Neural crest cell (in vitro differentiated cells): ENCODE measurements at regions not wholly inside any gene's neighbourhood (a gene's known extent, or its start where the extent isn't known, plus 50 kb on each side); places are given as distances from the start of the nearest gene placed in this dataset.

Experiments used
- DNase-seq: peaks from one replicate; pipeline ENCODE4 v3.0.0; 2021; ENCODE audit warnings: low read depth, mixed read lengths, low spot score
- H3K27ac Mint-ChIP-seq: one replicate; pipeline ENCODE4 v1.8.0; 2021; ENCODE audit warnings: mild to moderate bottlenecking, mixed read lengths; ENCODE audit not compliant: unreplicated experiment
- H3K27me3 Mint-ChIP-seq: 2 replicates; pipeline ENCODE4 v1.8.0; 2021; ENCODE audit warnings: low read depth, mild to moderate bottlenecking, mixed read lengths
- H3K36me3 Mint-ChIP-seq: 2 replicates; pipeline ENCODE4 v1.8.0; 2021; ENCODE audit warnings: low read depth, mild to moderate bottlenecking, mixed read lengths
- H3K4me1 Mint-ChIP-seq: 2 replicates; pipeline ENCODE4 v1.8.0; 2021; ENCODE audit warnings: mixed read lengths
- H3K4me3 Mint-ChIP-seq: one replicate; pipeline ENCODE4 v1.8.0; 2021; ENCODE audit warnings: mild to moderate bottlenecking, mixed read lengths
- H3K9me3 Mint-ChIP-seq: 2 replicates; pipeline ENCODE4 v1.8.0; 2021; ENCODE audit warnings: mixed read lengths
- TF ChIP-seq, protein P1 (sequence below): fragments of 200-600 bp; sonication (generic); conservative IDR thresholded peaks from 2 replicates; pipeline ENCODE4 v1.5.0; 2021; ENCODE audit warnings: antibody characterized with exemption, mild to moderate bottlenecking

- H3K4me3 Mint-ChIP-seq: no peak overlapping the region
- H3K4me1 Mint-ChIP-seq: no peaks in the 10 kb centered on the region
- TF ChIP-seq, protein P1, sequence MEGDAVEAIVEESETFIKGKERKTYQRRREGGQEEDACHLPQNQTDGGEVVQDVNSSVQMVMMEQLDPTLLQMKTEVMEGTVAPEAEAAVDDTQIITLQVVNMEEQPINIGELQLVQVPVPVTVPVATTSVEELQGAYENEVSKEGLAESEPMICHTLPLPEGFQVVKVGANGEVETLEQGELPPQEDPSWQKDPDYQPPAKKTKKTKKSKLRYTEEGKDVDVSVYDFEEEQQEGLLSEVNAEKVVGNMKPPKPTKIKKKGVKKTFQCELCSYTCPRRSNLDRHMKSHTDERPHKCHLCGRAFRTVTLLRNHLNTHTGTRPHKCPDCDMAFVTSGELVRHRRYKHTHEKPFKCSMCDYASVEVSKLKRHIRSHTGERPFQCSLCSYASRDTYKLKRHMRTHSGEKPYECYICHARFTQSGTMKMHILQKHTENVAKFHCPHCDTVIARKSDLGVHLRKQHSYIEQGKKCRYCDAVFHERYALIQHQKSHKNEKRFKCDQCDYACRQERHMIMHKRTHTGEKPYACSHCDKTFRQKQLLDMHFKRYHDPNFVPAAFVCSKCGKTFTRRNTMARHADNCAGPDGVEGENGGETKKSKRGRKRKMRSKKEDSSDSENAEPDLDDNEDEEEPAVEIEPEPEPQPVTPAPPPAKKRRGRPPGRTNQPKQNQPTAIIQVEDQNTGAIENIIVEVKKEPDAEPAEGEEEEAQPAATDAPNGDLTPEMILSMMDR: no peak
- no peak for DNase-seq
- no peaks in the 10 kb centered on the region for H3K9me3 Mint-ChIP-seq
- H3K36me3 Mint-ChIP-seq: no peaks in the 10 kb centered on the region
- no peaks in the 10 kb centered on the region for H3K27me3 Mint-ChIP-seq
- no peak overlapping the region for H3K27ac Mint-ChIP-seq
These were observed 404.6 kb downstream of the WDR72 start for GRCh38 chr15:53354874-53355273.

DNA sequence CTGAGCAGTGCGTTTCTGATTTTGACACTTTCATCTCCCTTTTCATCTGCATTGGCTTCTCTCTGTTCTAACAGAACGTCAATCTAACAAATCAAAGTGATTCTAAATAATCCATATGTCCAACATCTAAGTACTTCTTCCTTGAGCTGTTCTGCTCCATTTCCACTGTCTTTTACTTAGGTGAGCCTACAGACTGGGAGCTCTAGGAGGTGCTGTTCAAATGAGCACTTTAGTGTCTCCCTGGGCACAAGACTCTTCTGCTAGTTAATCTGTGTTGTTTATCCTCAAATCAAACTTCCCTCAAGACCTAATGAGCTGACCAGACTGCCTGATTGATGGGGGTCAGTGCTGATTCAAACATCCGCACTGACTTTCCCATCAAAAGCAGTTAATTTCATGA lies 408.1 kb downstream of the WDR72 start:
- no peaks in the 10 kb centered on the region for H3K9me3 Mint-ChIP-seq
- DNase-seq: no peak
- no peaks in the 10 kb centered on the region for H3K4me1 Mint-ChIP-seq
- no peaks in the 10 kb centered on the region for H3K27me3 Mint-ChIP-seq
- H3K27ac Mint-ChIP-seq: no peak overlapping the region
- H3K4me3 Mint-ChIP-seq: no peak overlapping the region
- TF ChIP-seq, protein P1: no peak
- H3K36me3 Mint-ChIP-seq: no peaks in the 10 kb centered on the region

GRCh38 chr15:53346583-53346982 lies 412.9 kb downstream of the WDR72 start:
- Mint-ChIP-seq H3K4me3 (no peak overlapping the region), H3K4me1 (peaks cover 18% of the 10 kb centered on the region), H3K9me3 (no peaks in the 10 kb centered on the region), H3K27me3 (no peaks in the 10 kb centered on the region), H3K27ac (no peak overlapping the region), H3K36me3 (no peaks in the 10 kb centered on the region)
- TF ChIP-seq, protein P1: no peak
- no peak for DNase-seq

DNA sequence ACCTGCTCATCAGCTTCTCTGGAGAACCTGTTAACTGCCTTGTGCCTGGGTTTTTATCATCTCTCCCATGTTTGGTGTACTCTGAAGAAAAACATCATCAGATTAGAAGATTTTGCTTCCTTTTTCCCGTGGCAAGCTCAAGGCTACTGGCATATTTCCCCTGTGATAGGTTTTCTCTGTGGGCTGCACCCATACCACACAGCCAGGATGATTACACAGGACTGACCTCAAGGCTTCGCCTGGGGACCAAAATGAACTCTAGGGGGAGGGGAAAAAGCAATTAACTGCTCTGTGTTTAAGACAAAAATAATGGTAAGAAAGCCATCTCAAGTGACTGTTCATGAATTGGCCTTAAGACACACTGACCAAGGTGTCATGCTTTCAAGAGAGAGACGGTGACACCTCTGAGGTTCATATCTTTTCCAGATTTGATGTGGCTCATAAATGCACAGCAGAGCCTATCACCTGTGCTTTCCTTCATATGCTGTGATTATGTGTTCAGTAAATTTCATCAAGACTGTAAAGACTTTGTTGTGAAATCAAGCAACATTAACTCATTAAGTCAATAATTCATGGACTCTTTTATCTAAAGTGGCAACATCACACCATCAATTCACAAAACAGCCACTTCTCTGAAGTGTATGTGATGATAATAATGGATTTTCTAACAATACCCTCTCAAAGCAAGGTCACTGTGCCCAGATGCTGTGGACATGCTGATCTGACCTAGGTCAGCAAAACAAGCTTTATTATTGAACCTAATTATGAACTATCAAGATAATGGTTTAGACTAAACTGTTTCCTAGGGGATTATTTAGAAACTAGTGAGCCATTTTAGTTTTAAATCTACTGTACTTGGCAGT lies 427.9 kb downstream of the WDR72 start:
- H3K36me3 Mint-ChIP-seq: no peaks in the 10 kb centered on the region
- no peak for DNase-seq
- H3K4me3 Mint-ChIP-seq: no peak overlapping the region
- no peaks in the 10 kb centered on the region for H3K27me3 Mint-ChIP-seq
- H3K9me3 Mint-ChIP-seq: no peaks in the 10 kb centered on the region
- H3K27ac Mint-ChIP-seq: no peak overlapping the region
- H3K4me1 Mint-ChIP-seq: peaks cover 7% of the 10 kb centered on the region
- TF ChIP-seq, protein P1: no peak

DNA sequence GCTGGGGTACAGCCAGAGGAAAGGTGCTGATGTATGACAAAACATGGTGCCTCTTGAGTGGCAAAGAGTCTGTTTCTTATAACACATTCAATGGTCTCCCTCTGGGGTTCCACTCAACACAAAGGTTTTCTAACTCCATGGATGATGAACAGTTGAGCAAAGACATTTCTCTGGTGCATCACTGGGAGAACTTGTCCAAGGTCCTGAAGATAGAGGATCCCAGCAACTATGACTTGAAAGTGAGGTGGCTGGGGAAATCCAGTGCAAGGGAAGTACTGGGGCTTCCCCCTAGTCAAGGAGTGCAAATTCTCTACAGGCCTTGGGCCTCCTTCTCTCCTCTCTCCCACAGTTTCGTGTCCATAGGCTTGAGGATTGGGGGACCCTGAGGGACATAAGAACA lies 431.1 kb downstream of the WDR72 start:
- TF ChIP-seq, protein P1: no peak
- peaks cover 18% of the 10 kb centered on the region for H3K4me1 Mint-ChIP-seq
- no peak overlapping the region for H3K4me3 Mint-ChIP-seq
- H3K27me3 Mint-ChIP-seq: no peaks in the 10 kb centered on the region
- no peaks in the 10 kb centered on the region for H3K9me3 Mint-ChIP-seq
- H3K36me3 Mint-ChIP-seq: no peaks in the 10 kb centered on the region
- DNase-seq: no peak
- H3K27ac Mint-ChIP-seq: no peak overlapping the region
